IgD-negative memory B cell (primary cell): ENCODE measurements at regions not wholly inside any gene's neighbourhood (a gene's known extent, or its start where the extent isn't known, plus 50 kb on each side); places are given as distances from the start of the nearest gene placed in this dataset.

Experiments
- H3K27ac Mint-ChIP-seq, 3 donors: one replicate each; pipeline ENCODE4 v1.8.0; 2020 to 2022; ENCODE audit warnings: mild to moderate bottlenecking in 3 of 3, mixed read lengths in 3 of 3, moderate library complexity in 1 of 3
- H3K27me3 Mint-ChIP-seq: one replicate; pipeline ENCODE4 v1.8.0; 2021; ENCODE audit warnings: mixed read lengths
- H3K36me3 Mint-ChIP-seq: one replicate; pipeline ENCODE4 v1.8.0; 2020; ENCODE audit warnings: mild to moderate bottlenecking, mixed read lengths
- H3K4me1 Mint-ChIP-seq, 3 donors: one replicate each; pipeline ENCODE4 v1.8.0; 2020 to 2022; ENCODE audit warnings: mixed read lengths in 3 of 3, mild to moderate bottlenecking in 1 of 3
- H3K4me3 Mint-ChIP-seq, 4 donors: one replicate each; pipeline ENCODE4 v1.8.0; 2020 to 2022; ENCODE audit warnings: mild to moderate bottlenecking in 4 of 4, mixed read lengths in 4 of 4, moderate library complexity in 3 of 4
- H3K9me3 Mint-ChIP-seq, 3 donors: one replicate each; pipeline ENCODE4 v1.8.0; 2020 to 2021; ENCODE audit warnings: mixed read lengths in 3 of 3, mild to moderate bottlenecking in 1 of 3

GRCh38 chr1:232878086-232878485, 72.3 kb upstream of the NTPCR start:
- H3K36me3 Mint-ChIP-seq, result peaks cover 3% of the 10 kb centered on the region
- peaks cover 0 to 2% (median 1%) of the 10 kb centered on the region in 3 donors for H3K9me3 Mint-ChIP-seq
- H3K4me1 Mint-ChIP-seq, result peaks cover 0 to 4% (median 2%) of the 10 kb centered on the region in 3 donors
- peaks cover 8% of the 10 kb centered on the region for H3K27me3 Mint-ChIP-seq
- H3K4me3 Mint-ChIP-seq, result peak overlapping the region in 1 of 4 donors; percentile 6
- no peak overlapping the region for H3K27ac Mint-ChIP-seq

DNA sequence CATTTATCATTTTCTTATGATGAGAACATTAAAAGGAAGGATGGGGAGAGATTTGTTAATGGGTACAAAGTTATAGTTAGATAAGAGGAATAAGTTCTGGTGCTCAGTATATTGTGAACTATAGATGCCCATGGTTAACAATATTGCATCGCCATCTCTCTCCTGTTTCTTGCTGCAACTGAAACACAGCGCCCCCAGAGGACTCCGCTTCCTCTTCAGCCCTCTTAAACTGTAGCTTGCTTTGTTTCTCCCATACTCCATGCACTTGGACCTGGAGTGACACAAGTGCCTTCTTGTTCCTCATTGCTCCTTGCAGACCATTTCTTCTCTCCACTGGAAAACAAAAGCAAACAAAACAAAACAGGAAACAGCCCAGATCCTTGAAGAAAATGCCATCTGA, 70.1 kb upstream of the NTPCR start:
- H3K4me3 Mint-ChIP-seq, result no peak overlapping the region
- H3K27ac Mint-ChIP-seq, result no peak overlapping the region
- H3K4me1 Mint-ChIP-seq, result peaks cover 0 to 3% (median 2%) of the 10 kb centered on the region in 3 donors

DNA sequence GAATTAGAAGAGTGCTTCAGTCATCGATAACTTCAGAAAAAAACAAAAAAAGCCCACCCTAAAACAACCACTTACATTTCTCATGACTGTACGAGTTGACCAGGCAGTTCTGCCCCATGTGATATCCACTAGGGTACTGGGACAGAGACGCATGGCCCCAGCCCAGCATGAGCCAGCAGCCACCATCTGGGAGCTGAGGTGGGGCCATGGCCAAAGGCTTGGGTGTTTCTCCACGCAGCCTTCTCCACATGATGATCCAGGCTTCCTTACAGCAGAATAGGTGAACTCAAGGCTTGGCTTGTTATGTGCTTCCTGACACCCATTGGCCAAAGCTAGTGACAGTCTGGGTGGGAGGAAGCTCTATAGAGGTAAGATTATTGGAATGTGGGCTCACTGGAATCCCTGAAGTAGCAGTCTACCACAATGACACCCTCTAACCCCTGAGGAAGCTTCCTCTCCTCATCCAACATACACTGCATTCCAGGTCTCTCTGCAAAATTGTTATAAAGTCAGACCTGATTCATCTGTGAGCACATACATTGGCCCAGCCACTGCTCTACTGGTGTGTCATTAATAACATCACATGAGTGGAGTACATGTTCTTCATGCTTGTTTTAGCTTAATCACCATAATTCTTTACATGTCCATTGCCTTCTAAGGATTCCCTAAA, 66.3 kb upstream of the NTPCR start:
- Mint-ChIP-seq H3K9me3 (no peaks in the 10 kb centered on the region), H3K4me1 (no peaks in the 10 kb centered on the region), H3K27ac (no peak overlapping the region), H3K36me3 (no peaks in the 10 kb centered on the region), H3K27me3 (peaks cover 1% of the 10 kb centered on the region), H3K4me3 (no peak overlapping the region)

More for the DNA sequence above, 70.1 kb upstream of the NTPCR start:
- H3K36me3 Mint-ChIP-seq, result peaks cover 3% of the 10 kb centered on the region
- H3K9me3 Mint-ChIP-seq, result peaks cover 0 to 2% (median 1%) of the 10 kb centered on the region in 3 donors
- peaks cover 4% of the 10 kb centered on the region for H3K27me3 Mint-ChIP-seq

DNA sequence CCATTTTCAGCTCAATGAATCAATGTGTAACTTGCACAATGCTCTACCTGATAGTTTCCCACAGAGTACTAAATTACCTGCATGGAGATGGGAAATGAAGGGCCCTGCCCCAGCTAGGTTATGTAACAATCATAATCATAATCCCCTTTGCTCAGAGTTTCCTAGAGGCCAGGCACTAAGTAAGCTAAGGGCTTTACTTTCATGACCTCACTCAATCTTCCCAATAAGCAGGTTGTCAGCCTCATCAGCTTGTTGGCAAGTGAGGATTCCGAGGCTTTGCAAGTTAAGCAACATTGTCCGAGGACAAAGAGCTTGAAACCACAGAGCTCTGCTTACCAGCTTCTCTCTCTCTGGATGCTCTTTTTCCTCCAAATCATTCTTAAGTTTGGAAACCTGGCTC, 64.1 kb upstream of the NTPCR start:
- no peak overlapping the region for H3K27ac Mint-ChIP-seq
- peaks cover 1% of the 10 kb centered on the region for H3K27me3 Mint-ChIP-seq
- H3K4me1 Mint-ChIP-seq, result no peaks in the 10 kb centered on the region
- peaks cover 0 to 3% (median 0%) of the 10 kb centered on the region in 3 donors for H3K9me3 Mint-ChIP-seq
- no peak overlapping the region for H3K4me3 Mint-ChIP-seq
- H3K36me3 Mint-ChIP-seq, result no peaks in the 10 kb centered on the region

DNA sequence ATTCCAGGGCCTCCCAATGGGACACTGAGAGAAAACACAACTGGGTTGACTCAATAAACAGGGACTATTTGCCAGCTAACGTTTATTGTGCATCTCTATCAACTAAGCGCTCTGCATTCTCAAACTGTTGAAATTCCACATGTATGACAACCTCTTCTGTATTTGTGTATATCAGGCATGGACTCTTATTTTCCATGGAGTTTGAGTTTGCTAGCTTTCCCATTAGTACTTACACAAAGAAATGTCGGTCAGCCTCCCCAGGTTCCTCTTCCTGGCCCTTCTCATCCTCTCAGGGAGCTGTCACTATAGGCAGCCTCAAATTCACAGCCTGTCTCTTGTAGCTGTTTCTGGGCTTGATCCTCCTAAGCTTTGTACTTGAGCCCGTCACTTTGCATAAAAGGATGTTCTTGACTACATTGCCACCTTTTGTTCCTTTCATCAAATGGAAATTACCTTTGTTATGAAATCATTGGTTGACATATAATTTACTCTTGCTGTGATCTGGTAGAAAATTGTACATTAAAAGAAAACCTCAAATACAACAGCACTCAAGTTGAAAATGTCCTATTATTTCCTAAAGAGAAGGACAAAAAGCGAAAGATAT, 60.0 kb upstream of the NTPCR start:
- Mint-ChIP-seq H3K4me3 (no peak overlapping the region), H3K36me3 (peaks cover 1% of the 10 kb centered on the region), H3K4me1 (no peaks in the 10 kb centered on the region), H3K27ac (no peak overlapping the region), H3K9me3 (peaks cover 0 to 5% (median 2%) of the 10 kb centered on the region in 3 donors), H3K27me3 (peaks cover 2% of the 10 kb centered on the region)

DNA sequence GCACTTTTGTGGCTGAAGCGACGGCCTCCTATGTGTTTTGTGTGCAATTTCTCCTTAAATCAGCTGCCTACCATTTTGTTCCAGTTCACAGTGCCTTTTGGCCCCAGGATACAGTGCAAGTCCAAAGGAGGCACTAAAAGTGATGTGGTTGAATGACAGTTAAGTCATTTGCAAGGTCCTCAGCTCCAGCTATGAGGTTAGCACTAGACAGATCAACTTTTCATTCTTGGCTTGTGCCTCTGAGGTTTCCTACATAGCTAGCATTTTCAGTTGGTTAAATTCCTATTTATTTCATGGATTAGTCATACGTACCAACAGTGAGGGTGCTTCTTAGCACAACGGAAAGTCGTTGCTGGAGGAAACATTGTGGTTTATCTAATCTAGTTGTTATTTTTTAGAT, 59.3 kb upstream of the NTPCR start:
- Mint-ChIP-seq H3K4me1 (no peaks in the 10 kb centered on the region), H3K27me3 (peaks cover 2% of the 10 kb centered on the region), H3K9me3 (peaks cover 0 to 5% (median 2%) of the 10 kb centered on the region in 3 donors), H3K36me3 (peaks cover 1% of the 10 kb centered on the region), H3K27ac (no peak overlapping the region), H3K4me3 (no peak overlapping the region)

GRCh38 chr1:232891656-232892317, 58.6 kb upstream of the NTPCR start:
- peaks cover 0 to 5% (median 2%) of the 10 kb centered on the region in 3 donors for H3K9me3 Mint-ChIP-seq
- peaks cover 1% of the 10 kb centered on the region for H3K36me3 Mint-ChIP-seq
- no peak overlapping the region for H3K27ac Mint-ChIP-seq
- H3K4me3 Mint-ChIP-seq, result no peak overlapping the region
- H3K27me3 Mint-ChIP-seq, result peaks cover 2% of the 10 kb centered on the region
- no peaks in the 10 kb centered on the region for H3K4me1 Mint-ChIP-seq

DNA sequence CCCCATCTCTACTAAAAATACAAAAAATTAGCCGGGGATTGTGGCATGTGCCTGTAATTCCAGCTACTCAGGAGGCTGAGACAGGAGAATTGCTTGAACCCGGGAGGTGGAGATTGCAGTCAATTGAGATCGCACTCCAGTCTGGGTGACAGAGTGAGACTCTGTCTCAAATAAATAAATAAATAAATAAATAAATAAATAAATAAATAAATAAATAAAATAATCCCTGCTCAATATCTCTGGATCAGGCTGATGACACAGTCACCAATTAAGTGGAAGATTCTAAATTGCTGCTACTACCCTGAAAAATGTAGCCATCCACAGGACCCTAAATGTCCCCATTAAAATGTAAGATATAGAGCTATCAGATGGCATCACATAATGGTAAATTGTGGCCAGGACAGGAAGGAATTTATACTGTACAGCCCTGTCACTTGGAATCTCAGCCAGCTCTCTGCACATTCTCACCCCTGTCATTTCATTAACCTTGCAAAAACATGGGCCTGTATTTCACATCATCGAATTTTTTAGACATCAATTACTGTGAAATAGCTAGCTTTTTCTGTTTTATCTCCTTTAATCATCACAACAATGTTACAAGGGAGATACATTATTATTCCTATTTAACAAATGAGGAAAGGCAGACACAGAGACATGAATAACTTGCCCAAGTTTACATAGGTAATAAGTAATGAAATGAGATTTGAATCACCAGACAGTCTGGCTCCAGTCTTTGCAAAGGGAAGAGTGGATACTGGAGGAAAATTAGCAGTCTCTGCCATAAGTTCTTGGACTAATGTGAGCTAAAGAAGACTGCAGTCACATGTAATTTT, 56.7 kb upstream of the NTPCR start:
- H3K36me3 Mint-ChIP-seq, result peaks cover 1% of the 10 kb centered on the region
- H3K4me3 Mint-ChIP-seq, result no peak overlapping the region
- H3K27ac Mint-ChIP-seq, result no peak overlapping the region
- H3K4me1 Mint-ChIP-seq, result no peaks in the 10 kb centered on the region
- peaks cover 6% of the 10 kb centered on the region for H3K27me3 Mint-ChIP-seq
- H3K9me3 Mint-ChIP-seq, result peaks cover 0 to 5% (median 2%) of the 10 kb centered on the region in 3 donors

- no peaks in the 10 kb centered on the region for H3K4me1 Mint-ChIP-seq
- H3K27me3 Mint-ChIP-seq, result peaks cover 6% of the 10 kb centered on the region
- H3K4me3 Mint-ChIP-seq, result no peak overlapping the region
- H3K9me3 Mint-ChIP-seq, result peaks cover 0 to 5% (median 2%) of the 10 kb centered on the region in 3 donors
- no peak overlapping the region for H3K27ac Mint-ChIP-seq
- peaks cover 1% of the 10 kb centered on the region for H3K36me3 Mint-ChIP-seq
Observed at GRCh38 chr1:232894436-232894835, 56.0 kb upstream of the NTPCR start.

DNA sequence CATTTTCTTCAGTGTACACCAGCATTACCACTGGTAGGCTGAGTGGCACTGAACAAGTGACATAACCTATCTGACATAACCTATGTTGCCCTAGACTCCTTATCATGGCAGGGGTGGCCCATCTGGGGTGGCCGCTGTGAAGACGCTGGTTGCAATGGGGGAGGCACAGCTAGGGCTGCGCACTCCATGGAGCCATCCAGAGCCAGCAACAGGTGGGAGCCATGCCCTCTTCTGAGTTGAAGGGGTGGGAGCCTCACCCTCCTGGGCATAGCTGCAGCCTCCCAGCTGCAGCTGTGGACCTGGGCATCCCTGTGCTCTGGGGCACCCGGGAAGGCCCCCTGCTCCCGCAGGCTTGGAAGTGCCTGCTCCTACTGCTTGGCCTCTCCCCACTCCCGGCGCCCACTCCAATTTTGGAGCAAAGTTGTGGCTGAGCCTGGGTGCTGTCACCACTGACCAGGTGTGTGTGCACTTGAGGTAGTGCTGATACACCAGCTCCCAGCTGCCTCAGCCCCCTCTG, 52.4 kb upstream of the NTPCR start:
- Mint-ChIP-seq H3K36me3 (peaks cover 1% of the 10 kb centered on the region), H3K27me3 (peaks cover 8% of the 10 kb centered on the region), H3K9me3 (no peaks in the 10 kb centered on the region), H3K4me1 (no peaks in the 10 kb centered on the region), H3K27ac (no peak overlapping the region), H3K4me3 (no peak overlapping the region)

DNA sequence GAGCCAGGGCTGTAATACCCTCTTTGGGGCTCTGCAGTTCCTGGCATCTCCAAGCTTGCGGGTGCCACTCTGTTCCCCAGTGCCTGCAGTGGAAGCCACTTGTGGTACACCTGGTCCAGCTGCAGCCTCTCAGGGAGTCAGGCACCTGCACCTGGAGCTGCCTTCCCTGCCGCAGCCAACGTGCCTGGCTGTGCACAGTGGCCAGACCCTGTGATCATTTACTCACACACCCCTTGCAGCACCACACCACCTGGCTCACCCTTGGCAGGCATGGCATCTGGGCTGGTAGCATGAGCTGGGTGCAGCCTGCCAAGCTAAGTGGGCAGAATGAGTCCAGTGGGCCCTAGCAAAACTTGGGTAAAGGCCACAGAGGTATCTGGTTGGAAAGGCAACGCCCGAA, 51.1 kb upstream of the NTPCR start:
- no peaks in the 10 kb centered on the region for H3K9me3 Mint-ChIP-seq
- H3K27ac Mint-ChIP-seq, result no peak overlapping the region
- no peak overlapping the region for H3K4me3 Mint-ChIP-seq
- no peaks in the 10 kb centered on the region for H3K4me1 Mint-ChIP-seq
- H3K27me3 Mint-ChIP-seq, result peaks cover 6% of the 10 kb centered on the region
- peaks cover 1% of the 10 kb centered on the region for H3K36me3 Mint-ChIP-seq

DNA sequence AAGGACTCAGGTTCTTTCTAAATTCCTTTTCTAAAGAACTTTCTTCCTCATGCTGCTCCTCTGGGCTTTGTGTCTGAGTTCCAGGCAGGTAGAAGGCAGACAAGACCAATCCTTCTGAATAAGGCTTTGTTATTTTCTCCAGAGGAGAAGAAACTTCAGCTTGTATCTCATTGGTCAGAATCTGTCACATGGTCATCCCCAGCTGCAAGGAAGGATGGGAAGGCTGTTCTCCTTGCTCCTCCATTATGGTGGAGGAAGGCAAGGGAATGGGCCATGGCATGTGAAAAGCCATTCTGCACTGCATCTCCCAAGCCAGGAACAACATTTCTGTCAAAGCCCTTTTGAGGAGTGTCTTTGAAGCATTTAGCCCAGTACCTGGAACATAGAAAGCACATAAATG, 50.6 kb upstream of the NTPCR start:
- no peaks in the 10 kb centered on the region for H3K9me3 Mint-ChIP-seq
- no peaks in the 10 kb centered on the region for H3K4me1 Mint-ChIP-seq
- no peak overlapping the region for H3K4me3 Mint-ChIP-seq
- H3K36me3 Mint-ChIP-seq, result no peaks in the 10 kb centered on the region
- H3K27me3 Mint-ChIP-seq, result peaks cover 6% of the 10 kb centered on the region
- no peak overlapping the region for H3K27ac Mint-ChIP-seq
